ENCODE measurements at regions not wholly inside any gene's neighbourhood (a gene's known extent, or its start where the extent isn't known, plus 50 kb on each side); places are given as distances from the start of the nearest gene placed in this dataset.
"Not testable (repeated sequence)": the region's sequence is repeated elsewhere in the genome, so short reads cannot be mapped to it uniquely, and the experiment has no call there.

GRCh38 chr1:157448636-157449035 is 103.7 kb downstream of the FCRL5 start:
- Histone ChIP-seq H3K4me2 (ENCODE audit: low read length) (no peak overlapping the region), H4K20me1 (ENCODE audit: control insufficient read depth, insufficient read depth, low read depth, low read length) (no peaks in the 10 kb centered on the region), H3K27ac (ENCODE audit: low read depth, low read length) (no peak overlapping the region), H3F3A (ENCODE audit: control insufficient read depth, insufficient read depth) (no peaks in the 10 kb centered on the region), H3K4me1 (ENCODE audit: control insufficient read depth, low read length) (no peaks in the 10 kb centered on the region), H3K4me3 (ENCODE audit: low read length) (no peak overlapping the region), H3K79me2 (ENCODE audit: control insufficient read depth, low read length) (no peaks in the 10 kb centered on the region), H3K9me3 (ENCODE audit: control insufficient read depth, insufficient read depth, low read length) (no peaks in the 10 kb centered on the region), H3K27me3 (ENCODE audit: control insufficient read depth, low read length) (peaks cover under 1% of the 10 kb centered on the region; the same call in 1 of the 2 replicates), H3K36me3 (ENCODE audit: control insufficient read depth, low read length) (no peaks in the 10 kb centered on the region), H3K9me2 (replicated peaks; ENCODE audit: control insufficient read depth, low read length) (no peaks in the 10 kb centered on the region)
- TF ChIP-seq EZH2phosphoT487 (IDR thresholded peaks at IDR 0.05; ENCODE audit: borderline replicate concordance, low read length) = no peak
- no peak for TF ChIP-seq CTCF (IDR thresholded peaks at IDR 0.05; ENCODE audit: low read depth, low read length, poor library complexity, severe bottlenecking)

- not testable (repeated sequence) for H3K36me3 ChIP-seq (ENCODE audit: control insufficient read depth, low read length); H3K9me2 ChIP-seq (replicated peaks; ENCODE audit: control insufficient read depth, low read length); H3K4me2 ChIP-seq (ENCODE audit: low read length); H3K4me1 ChIP-seq (ENCODE audit: control insufficient read depth, low read length); H3K79me2 ChIP-seq (ENCODE audit: control insufficient read depth, low read length); H3K27me3 ChIP-seq (ENCODE audit: control insufficient read depth, low read length); H3F3A ChIP-seq (ENCODE audit: control insufficient read depth, insufficient read depth); H4K20me1 ChIP-seq (ENCODE audit: control insufficient read depth, insufficient read depth, low read depth, low read length); H3K4me3 ChIP-seq (ENCODE audit: low read length); H3K27ac ChIP-seq (ENCODE audit: low read depth, low read length); H3K9me3 ChIP-seq (ENCODE audit: control insufficient read depth, insufficient read depth, low read length)
Measured at GRCh38 chr1:157446356-157446755, 106.0 kb downstream of the FCRL5 start.

- H3F3A ChIP-seq (ENCODE audit: control insufficient read depth, insufficient read depth); H3K27ac ChIP-seq (ENCODE audit: low read depth, low read length); H3K9me2 ChIP-seq (replicated peaks; ENCODE audit: control insufficient read depth, low read length); H3K27me3 ChIP-seq (ENCODE audit: control insufficient read depth, low read length); H3K36me3 ChIP-seq (ENCODE audit: control insufficient read depth, low read length); H3K4me2 ChIP-seq (ENCODE audit: low read length); H3K4me3 ChIP-seq (ENCODE audit: low read length); H4K20me1 ChIP-seq (ENCODE audit: control insufficient read depth, insufficient read depth, low read depth, low read length); H3K9me3 ChIP-seq (ENCODE audit: control insufficient read depth, insufficient read depth, low read length); H3K4me1 ChIP-seq (ENCODE audit: control insufficient read depth, low read length); H3K79me2 ChIP-seq (ENCODE audit: control insufficient read depth, low read length): not testable (repeated sequence)
Measured at GRCh38 chr1:157445616-157446140, 106.6 kb downstream of the FCRL5 start.

- Histone ChIP-seq H3K4me1 (ENCODE audit: control insufficient read depth, low read length) (no peaks in the 10 kb centered on the region), H3K79me2 (ENCODE audit: control insufficient read depth, low read length) (no peaks in the 10 kb centered on the region), H3K4me2 (ENCODE audit: low read length) (no peak overlapping the region), H3K36me3 (ENCODE audit: control insufficient read depth, low read length) (no peaks in the 10 kb centered on the region), H3K27me3 (ENCODE audit: control insufficient read depth, low read length) (peaks cover 4% of the 10 kb centered on the region; the same call in 1 of the 2 replicates), H4K20me1 (ENCODE audit: control insufficient read depth, insufficient read depth, low read depth, low read length) (no peaks in the 10 kb centered on the region), H3K9me3 (ENCODE audit: control insufficient read depth, insufficient read depth, low read length) (no peaks in the 10 kb centered on the region), H3K27ac (ENCODE audit: low read depth, low read length) (no peak overlapping the region), H3F3A (ENCODE audit: control insufficient read depth, insufficient read depth) (no peaks in the 10 kb centered on the region), H3K4me3 (ENCODE audit: low read length) (no peak overlapping the region), H3K9me2 (replicated peaks; ENCODE audit: control insufficient read depth, low read length) (no peaks in the 10 kb centered on the region)
- TF ChIP-seq CTCF (IDR thresholded peaks at IDR 0.05; ENCODE audit: low read depth, low read length, poor library complexity, severe bottlenecking) (no peak), EZH2phosphoT487 (IDR thresholded peaks at IDR 0.05; ENCODE audit: borderline replicate concordance, low read length) (no peak)
Measured at GRCh38 chr1:157442065-157442464, 110.2 kb downstream of the FCRL5 start.
